SK-N-SH (cell line): ENCODE measurements at regions not wholly inside any gene's neighbourhood (a gene's known extent, or its start where the extent isn't known, plus 50 kb on each side); places are given as distances from the start of the nearest gene placed in this dataset.

ENCODE experiments used
- CTCF ChIA-PET: fragments of 300-600, 350-600 bp; formaldehyde crosslinking; extraction: SDS; loops from one replicate; lab custom pipeline; 2021; lab: Yijun Ruan, JAX
- POLR2A ChIA-PET: fragments of 350-600 bp; sonication (Branson Sonifier 250); formaldehyde crosslinking; extraction: SDS; loops from one replicate; lab custom pipeline; 2020; ENCODE audit warnings: antibody characterized with exemption, inconsistent platforms; lab: Yijun Ruan, JAX
- DNase-seq: peaks from one replicate; pipeline ENCODE4 v3.0.0; 2012
- H2AFZ ChIP-seq: fragments of 200-600 bp; sonication (generic); 2 replicates; pipeline ENCODE4 v1.8.1; 2016; ENCODE audit warnings: antibody characterized with exemption, mild to moderate bottlenecking, low read depth
- H3F3A ChIP-seq: fragments of 200-600 bp; sonication (generic); replicated peaks from 2 replicates; pipeline ENCODE3; 2016; ENCODE audit warnings: antibody characterized with exemption, mild to moderate bottlenecking; ENCODE audit not compliant: insufficient read depth
- H3K27ac ChIP-seq, 2 experiments: fragments of 200-500 bp in 1 of 2; fragments of 200-600 bp in 1 of 2; sonication (Bioruptor generic) in 1 of 2; sonication (generic), shearing (Covaris generic) in 1 of 2; 2 replicates each; pipeline versions ENCODE4 v1.5.1 to v1.6.1; 2014 to 2016; ENCODE audit warnings: low read depth in 2 of 2, inconsistent platforms in 1 of 2, low read length in 1 of 2, mild to moderate bottlenecking in 1 of 2, mixed read lengths in 1 of 2
- H3K27me3 ChIP-seq: fragments of 200-600 bp; sonication (generic), shearing (Covaris generic); 2 replicates; pipeline ENCODE4 v1.6.1; 2016; ENCODE audit warnings: mixed run types; ENCODE audit not compliant: insufficient read depth
- H3K36me3 ChIP-seq, 2 experiments: fragments of 200-500 bp in 1 of 2; fragments of 200-600 bp in 1 of 2; sonication (Bioruptor generic) in 1 of 2; sonication (generic) in 1 of 2; replicated peaks in 1 of 2; 2 replicates each; pipeline versions ENCODE3 to v1.5.1; 2014 to 2016; ENCODE audit warnings: low read length in 1 of 2, mild to moderate bottlenecking in 1 of 2; ENCODE audit not compliant: insufficient read depth in 2 of 2, control insufficient read depth in 1 of 2
- H3K4me1 ChIP-seq, 2 experiments: fragments of 200-500 bp in 1 of 2; fragments of 200-600 bp in 1 of 2; sonication (Bioruptor generic) in 1 of 2; sonication (generic), shearing (Covaris generic) in 1 of 2; 2 replicates each; pipeline versions ENCODE4 v1.5.1 to v1.6.1; 2014 to 2016; ENCODE audit warnings: low read depth in 1 of 2, low read length in 1 of 2, mixed run types in 1 of 2; ENCODE audit not compliant: insufficient read depth in 2 of 2, control insufficient read depth in 1 of 2
- H3K4me2 ChIP-seq: fragments of 200-600 bp; sonication (generic), shearing (Covaris generic); 2 replicates; pipeline ENCODE4 v1.6.1; 2017; ENCODE audit warnings: mixed run types
- H3K4me3 ChIP-seq, 2 experiments: fragments of 200-500 bp in 1 of 2; fragments of 200-600 bp in 1 of 2; sonication (Bioruptor generic) in 1 of 2; sonication (generic), shearing (Covaris generic) in 1 of 2; 2 replicates each; pipeline versions ENCODE4 v1.5.1 to v1.8.1; 2014 to 2016; ENCODE audit warnings: low read depth in 2 of 2, inconsistent platforms in 1 of 2, low read length in 1 of 2, mild to moderate bottlenecking in 1 of 2, mixed read lengths in 1 of 2, moderate library complexity in 1 of 2
- H3K79me2 ChIP-seq: fragments of 200-600 bp; sonication (generic); 2 replicates; pipeline ENCODE4 v1.8.1; 2017; ENCODE audit warnings: mild to moderate bottlenecking; ENCODE audit not compliant: insufficient read depth
- H3K9ac ChIP-seq: fragments of 200-600 bp; sonication (generic); 2 replicates; pipeline ENCODE4 v1.6.1; 2017; ENCODE audit warnings: mixed run types
- H3K9me2 ChIP-seq: fragments of 200-600 bp; sonication (generic); 2 replicates; pipeline ENCODE4 v1.6.1; 2017; ENCODE audit warnings: mixed run types
- H3K9me3 ChIP-seq: fragments of 200-600 bp; sonication (generic); 2 replicates; pipeline ENCODE4 v1.6.1; 2017; ENCODE audit warnings: mixed run types, mild to moderate bottlenecking, moderate library complexity
- H4K20me1 ChIP-seq: fragments of 200-600 bp; sonication (generic); 2 replicates; pipeline ENCODE4 v1.6.1; 2017; ENCODE audit warnings: mild to moderate bottlenecking, mixed run types; ENCODE audit not compliant: insufficient read depth
- CHD2 ChIP-seq: fragments of 150-350 bp; IDR thresholded peaks from 2 replicates; pipeline ENCODE4 v1.6.1; 2018; ENCODE audit warnings: low read length; ENCODE audit not compliant: partially characterized antibody
- EZH2phosphoT487 ChIP-seq: fragments of 200-600 bp; sonication (generic); IDR thresholded peaks from 2 replicates; pipeline ENCODE4 v1.6.1; 2017; ENCODE audit warnings: low read depth, mixed run types, mild to moderate bottlenecking, antibody characterized with exemption, moderate library complexity, borderline replicate concordance
- FOSL2 ChIP-seq: IDR thresholded peaks from 2 replicates; pipeline ENCODE4 v1.4.0; 2012; ENCODE audit warnings: low read depth, mild to moderate bottlenecking, moderate library complexity, borderline replicate concordance
- FOXJ3 ChIP-seq: sonication (generic); formaldehyde crosslinking; IDR thresholded peaks from 2 replicates; pipeline ENCODE4 v1.5.1; 2020; ENCODE audit warnings: mild to moderate bottlenecking, missing genetic modification reagents
- FOXM1 ChIP-seq: IDR thresholded peaks from 2 replicates; pipeline ENCODE4 v1.4.0; 2012; ENCODE audit warnings: low read depth, mild to moderate bottlenecking
- MEF2A ChIP-seq: IDR thresholded peaks from 2 replicates; pipeline ENCODE4 v1.4.0; 2012; ENCODE audit warnings: low read depth, borderline replicate concordance
- MXI1 ChIP-seq: IDR thresholded peaks from 2 replicates; pipeline ENCODE4 v1.6.1; 2012; ENCODE audit warnings: mild to moderate bottlenecking, low read depth, low read length, improper control_type of control experiment
- PBX3 ChIP-seq: IDR thresholded peaks from 2 replicates; pipeline ENCODE4; 2012
- POLR2AphosphoS5 ChIP-seq: IDR thresholded peaks from 2 replicates; pipeline ENCODE4 v1.6.1; 2012; ENCODE audit warnings: low read depth, low read length
- RAD21 ChIP-seq: IDR thresholded peaks from 2 replicates; pipeline ENCODE4 v1.6.1; 2012; ENCODE audit warnings: mild to moderate bottlenecking, low read length
- RFX5 ChIP-seq: IDR thresholded peaks from 2 replicates; pipeline ENCODE4 v1.6.1; 2012; ENCODE audit warnings: mild to moderate bottlenecking, improper control_type of control experiment, low read length
- SIN3A ChIP-seq: IDR thresholded peaks from 2 replicates; pipeline ENCODE4 v1.6.1; 2012; ENCODE audit warnings: low read depth, mild to moderate bottlenecking, low read length, moderate library complexity, borderline replicate concordance
- SMC3 ChIP-seq: IDR thresholded peaks from 2 replicates; pipeline ENCODE4 v1.6.1; 2012; ENCODE audit warnings: low read depth, low read length, improper control_type of control experiment
- TAF1 ChIP-seq: IDR thresholded peaks from 2 replicates; pipeline ENCODE4 v1.6.1; 2012; ENCODE audit warnings: low read depth, mild to moderate bottlenecking, low read length, moderate library complexity, borderline replicate concordance
- USF1 ChIP-seq: IDR thresholded peaks from 2 replicates; pipeline ENCODE4 v1.4.0; 2012; ENCODE audit warnings: low read depth, borderline replicate concordance
- YY1 ChIP-seq: IDR thresholded peaks from 2 replicates; pipeline ENCODE4 v1.4.0; 2012; ENCODE audit warnings: low read depth, mild to moderate bottlenecking
- WGBS: methylation state at CpG from one replicate; pipeline ENCODE4 v1.1.6; 2017; ENCODE audit warnings: low lambda C conversion rate; 5-methylcytosine and 5-hydroxymethylcytosine counted together
- TF ChIP-seq, protein P1 (sequence below): fragments of 200-600 bp; sonication (generic); IDR thresholded peaks from 2 replicates; pipeline ENCODE4 v1.6.1; 2017; ENCODE audit warnings: antibody characterized with exemption, mild to moderate bottlenecking, moderate library complexity
- TF ChIP-seq, protein P2 (sequence below): IDR thresholded peaks from 2 replicates; pipeline ENCODE4 v1.4.0; 2012; ENCODE audit warnings: low read depth
- TF ChIP-seq, protein P3 (sequence below): fragments of 150-350 bp; IDR thresholded peaks from 2 replicates; pipeline ENCODE4 v1.6.1; 2016; ENCODE audit warnings: mild to moderate bottlenecking, low read depth, low read length

DNA sequence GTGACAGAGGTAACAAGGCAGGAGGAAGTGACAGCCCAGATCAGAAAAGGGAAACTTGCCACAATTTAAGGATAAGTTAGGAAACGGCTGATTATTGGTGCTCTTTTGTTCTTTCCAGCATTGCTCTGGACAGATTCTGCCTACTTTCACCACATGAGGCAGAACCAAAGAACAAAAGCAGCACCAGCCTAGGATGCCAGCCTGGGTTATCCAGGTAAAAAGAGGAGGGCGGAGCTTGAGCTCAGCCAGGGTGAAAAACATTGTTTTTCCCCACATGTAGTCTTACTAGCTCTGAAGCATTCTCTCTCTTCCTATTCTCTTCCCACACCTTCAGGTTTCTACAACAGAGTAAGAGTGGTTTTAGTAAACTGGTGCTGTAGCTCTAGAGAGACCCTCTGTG, 300.5 kb downstream of the TMX3 start (continued):
- no peak for TF ChIP-seq POLR2AphosphoS5
- no peak for TF ChIP-seq YY1
- TF ChIP-seq CHD2: no peak
- TF ChIP-seq MEF2A: no peak
- no peak for TF ChIP-seq USF1
- TF ChIP-seq, protein P1, sequence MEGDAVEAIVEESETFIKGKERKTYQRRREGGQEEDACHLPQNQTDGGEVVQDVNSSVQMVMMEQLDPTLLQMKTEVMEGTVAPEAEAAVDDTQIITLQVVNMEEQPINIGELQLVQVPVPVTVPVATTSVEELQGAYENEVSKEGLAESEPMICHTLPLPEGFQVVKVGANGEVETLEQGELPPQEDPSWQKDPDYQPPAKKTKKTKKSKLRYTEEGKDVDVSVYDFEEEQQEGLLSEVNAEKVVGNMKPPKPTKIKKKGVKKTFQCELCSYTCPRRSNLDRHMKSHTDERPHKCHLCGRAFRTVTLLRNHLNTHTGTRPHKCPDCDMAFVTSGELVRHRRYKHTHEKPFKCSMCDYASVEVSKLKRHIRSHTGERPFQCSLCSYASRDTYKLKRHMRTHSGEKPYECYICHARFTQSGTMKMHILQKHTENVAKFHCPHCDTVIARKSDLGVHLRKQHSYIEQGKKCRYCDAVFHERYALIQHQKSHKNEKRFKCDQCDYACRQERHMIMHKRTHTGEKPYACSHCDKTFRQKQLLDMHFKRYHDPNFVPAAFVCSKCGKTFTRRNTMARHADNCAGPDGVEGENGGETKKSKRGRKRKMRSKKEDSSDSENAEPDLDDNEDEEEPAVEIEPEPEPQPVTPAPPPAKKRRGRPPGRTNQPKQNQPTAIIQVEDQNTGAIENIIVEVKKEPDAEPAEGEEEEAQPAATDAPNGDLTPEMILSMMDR: no peak
- no peak for TF ChIP-seq FOXM1
- TF ChIP-seq FOSL2: no peak
- TF ChIP-seq, protein P2, sequence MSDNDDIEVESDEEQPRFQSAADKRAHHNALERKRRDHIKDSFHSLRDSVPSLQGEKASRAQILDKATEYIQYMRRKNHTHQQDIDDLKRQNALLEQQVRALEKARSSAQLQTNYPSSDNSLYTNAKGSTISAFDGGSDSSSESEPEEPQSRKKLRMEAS: no peak

- Histone ChIP-seq H3K9ac (no peak overlapping the region), H3K27me3 (no peaks in the 10 kb centered on the region), H3K9me3 (0 out of 2 replicates have a peak, but pooled peaks cover under 1% of the 10 kb centered on the region), H4K20me1 (no peaks in the 10 kb centered on the region), H3K9me2 (no peaks in the 10 kb centered on the region), H3K36me3 (no peaks in the 10 kb centered on the region), H3K4me1 (no peaks in the 10 kb centered on the region), H3K27ac (no peak overlapping the region), H3F3A (no peaks in the 10 kb centered on the region), H3K4me3 (no peak overlapping the region), H2AFZ (no peak overlapping the region), H3K4me2 (no peak overlapping the region), H3K79me2 (no peaks in the 10 kb centered on the region)
- POLR2A ChIA-PET: no interaction called here
- TF ChIP-seq RAD21: no peak
- no peak for TF ChIP-seq SIN3A
- TF ChIP-seq TAF1: no peak
- no peak for TF ChIP-seq MXI1
- no peak for TF ChIP-seq SMC3
- TF ChIP-seq FOXM1: no peak
- no peak for TF ChIP-seq EZH2phosphoT487
- no peak for TF ChIP-seq PBX3
- no peak for TF ChIP-seq RFX5
- TF ChIP-seq, protein P3, sequence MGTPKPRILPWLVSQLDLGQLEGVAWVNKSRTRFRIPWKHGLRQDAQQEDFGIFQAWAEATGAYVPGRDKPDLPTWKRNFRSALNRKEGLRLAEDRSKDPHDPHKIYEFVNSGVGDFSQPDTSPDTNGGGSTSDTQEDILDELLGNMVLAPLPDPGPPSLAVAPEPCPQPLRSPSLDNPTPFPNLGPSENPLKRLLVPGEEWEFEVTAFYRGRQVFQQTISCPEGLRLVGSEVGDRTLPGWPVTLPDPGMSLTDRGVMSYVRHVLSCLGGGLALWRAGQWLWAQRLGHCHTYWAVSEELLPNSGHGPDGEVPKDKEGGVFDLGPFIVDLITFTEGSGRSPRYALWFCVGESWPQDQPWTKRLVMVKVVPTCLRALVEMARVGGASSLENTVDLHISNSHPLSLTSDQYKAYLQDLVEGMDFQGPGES: no peak
- no peak for TF ChIP-seq FOXJ3
- CTCF ChIA-PET: no interaction called here
- WGBS: 86% methylated on average over 2 of the region's 2 CpGs
- DNase-seq: no peak
Observed at GRCh38 chr18:68409576-68409975, 305.3 kb downstream of the TMX3 start.
